ENCODE measurements at regions not wholly inside any gene's neighbourhood (a gene's known extent, or its start where the extent isn't known, plus 50 kb on each side); places are given as distances from the start of the nearest gene placed in this dataset.

- TF ChIP-seq, protein P1, sequence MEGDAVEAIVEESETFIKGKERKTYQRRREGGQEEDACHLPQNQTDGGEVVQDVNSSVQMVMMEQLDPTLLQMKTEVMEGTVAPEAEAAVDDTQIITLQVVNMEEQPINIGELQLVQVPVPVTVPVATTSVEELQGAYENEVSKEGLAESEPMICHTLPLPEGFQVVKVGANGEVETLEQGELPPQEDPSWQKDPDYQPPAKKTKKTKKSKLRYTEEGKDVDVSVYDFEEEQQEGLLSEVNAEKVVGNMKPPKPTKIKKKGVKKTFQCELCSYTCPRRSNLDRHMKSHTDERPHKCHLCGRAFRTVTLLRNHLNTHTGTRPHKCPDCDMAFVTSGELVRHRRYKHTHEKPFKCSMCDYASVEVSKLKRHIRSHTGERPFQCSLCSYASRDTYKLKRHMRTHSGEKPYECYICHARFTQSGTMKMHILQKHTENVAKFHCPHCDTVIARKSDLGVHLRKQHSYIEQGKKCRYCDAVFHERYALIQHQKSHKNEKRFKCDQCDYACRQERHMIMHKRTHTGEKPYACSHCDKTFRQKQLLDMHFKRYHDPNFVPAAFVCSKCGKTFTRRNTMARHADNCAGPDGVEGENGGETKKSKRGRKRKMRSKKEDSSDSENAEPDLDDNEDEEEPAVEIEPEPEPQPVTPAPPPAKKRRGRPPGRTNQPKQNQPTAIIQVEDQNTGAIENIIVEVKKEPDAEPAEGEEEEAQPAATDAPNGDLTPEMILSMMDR (IDR thresholded peaks at IDR 0.05; ENCODE audit: poor library complexity) = no peak
- TF ChIP-seq EZH2 (IDR thresholded peaks at IDR 0.05; ENCODE audit: borderline replicate concordance) (no peak), EZH2phosphoT487 (IDR thresholded peaks at IDR 0.05; ENCODE audit: low read depth, severe bottlenecking, unreplicated experiment) (no peak)
Observed at GRCh38 chr3:153274561-153274960, 112.5 kb downstream of the RAP2B start.
